ENCODE measurements at regions not wholly inside any gene's neighbourhood (a gene's known extent, or its start where the extent isn't known, plus 50 kb on each side); places are given as distances from the start of the nearest gene placed in this dataset.

DNA sequence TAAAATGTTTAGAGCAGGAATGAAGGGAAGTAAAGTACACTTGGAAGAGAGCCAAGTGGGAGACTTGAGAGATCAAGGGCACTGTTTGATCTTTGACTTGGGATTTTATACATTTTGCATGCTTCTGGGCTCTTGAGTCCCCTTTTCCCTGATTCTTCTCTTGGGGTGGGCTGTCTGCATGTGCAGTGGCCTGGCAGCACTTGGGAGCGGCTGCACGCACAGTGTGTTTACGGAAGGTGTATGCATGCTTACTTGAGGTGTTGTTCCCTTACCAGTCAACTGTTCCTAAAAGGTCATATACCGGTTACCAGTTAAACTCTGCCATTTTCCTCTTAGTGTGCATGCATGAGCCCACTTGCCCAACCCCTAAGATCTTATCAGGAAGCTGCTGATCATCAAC, 377.7 kb downstream of the CYLC2 start:
- TF ChIP-seq CEBPB (IDR thresholded peaks at IDR 0.05) (no peak), YY1 (IDR thresholded peaks at IDR 0.05; ENCODE audit: low read depth) (no peak)
